GM08714 (cell line): ENCODE measurements at regions not wholly inside any gene's neighbourhood (a gene's known extent, or its start where the extent isn't known, plus 50 kb on each side); places are given as distances from the start of the nearest gene placed in this dataset.

Experiments used
- H3K4me3 ChIP-seq: fragments of 200-500 bp; sonication (Bioruptor generic); 2 replicates; pipeline ENCODE4 v1.5.1; 2014; ENCODE audit warnings: mild to moderate bottlenecking, low read length, inconsistent platforms
- ZNF274 ChIP-seq: IDR thresholded peaks from 2 replicates; pipeline ENCODE4 v1.6.1; 2012; ENCODE audit warnings: mild to moderate bottlenecking, low read depth, low read length

GRCh38 chr13:40496035-40496810 lies 170.2 kb downstream of the FOXO1 start:
- no peak for TF ChIP-seq ZNF274
- no peak overlapping the region for H3K4me3 ChIP-seq

- no peak for TF ChIP-seq ZNF274
- H3K4me3 ChIP-seq: no peak overlapping the region
Observed at GRCh38 chr13:40498461-40498860, 168.0 kb downstream of the FOXO1 start.

GRCh38 chr13:40502236-40502635 lies 164.2 kb downstream of the FOXO1 start:
- TF ChIP-seq ZNF274: no peak
- H3K4me3 ChIP-seq: no peak overlapping the region

DNA sequence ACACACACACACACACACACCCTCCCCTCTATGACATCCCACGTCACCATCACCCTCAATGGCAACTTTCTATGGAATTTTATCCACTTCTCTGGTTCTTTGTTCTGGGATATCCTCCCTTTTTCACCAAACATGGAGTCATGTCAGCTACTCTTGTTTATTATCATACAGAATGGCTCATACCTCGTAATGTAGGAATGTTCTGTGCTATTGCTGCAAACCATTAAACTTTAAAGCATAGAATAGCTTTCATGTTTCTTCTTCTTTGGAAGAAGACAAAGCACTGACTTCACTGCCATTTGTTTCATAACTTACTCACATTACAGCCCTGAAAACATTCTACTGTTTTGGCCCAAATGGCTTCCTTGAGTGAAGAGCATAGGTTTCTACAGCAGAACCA lies 163.4 kb downstream of the FOXO1 start:
- no peak overlapping the region for H3K4me3 ChIP-seq
- no peak for TF ChIP-seq ZNF274

DNA sequence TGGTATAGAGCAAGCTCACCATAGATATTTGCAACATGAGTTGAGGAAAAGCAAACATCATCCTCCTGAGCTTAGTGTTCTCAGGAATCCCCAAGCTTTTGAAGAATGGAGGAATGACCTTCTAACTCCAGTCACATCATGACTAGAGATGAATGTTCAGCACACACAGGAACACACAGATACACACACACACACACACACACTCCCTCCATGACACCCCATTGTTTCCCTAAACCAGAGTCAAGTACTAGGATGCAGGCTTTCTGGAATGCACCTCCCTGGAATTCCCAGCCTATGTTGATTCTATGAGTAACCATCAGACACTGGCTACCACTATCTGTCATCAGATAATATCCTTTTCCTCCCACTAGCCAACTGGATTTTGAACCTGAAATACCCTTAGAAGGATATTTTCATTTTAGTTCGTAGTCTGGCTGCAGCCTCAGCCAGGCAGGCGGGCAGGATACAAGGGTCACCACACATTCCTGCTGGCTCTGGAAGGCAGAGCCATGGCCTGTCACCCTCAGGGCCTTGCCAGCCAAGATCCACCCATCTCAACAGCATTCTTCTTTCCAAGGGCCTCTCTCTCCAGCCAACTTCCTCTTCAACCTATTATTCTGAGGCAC lies 162.4 kb downstream of the FOXO1 start:
- H3K4me3 ChIP-seq: no peak overlapping the region
- TF ChIP-seq ZNF274: no peak

GRCh38 chr13:40504641-40505040 lies 161.8 kb downstream of the FOXO1 start:
- TF ChIP-seq ZNF274: no peak
- no peak overlapping the region for H3K4me3 ChIP-seq

- no peak overlapping the region for H3K4me3 ChIP-seq
- TF ChIP-seq ZNF274: no peak
Observed at GRCh38 chr13:40505196-40505595, 161.2 kb downstream of the FOXO1 start.
